Neuronal stem cell (in vitro differentiated cells): ENCODE measurements at regions not wholly inside any gene's neighbourhood (a gene's known extent, or its start where the extent isn't known, plus 50 kb on each side); places are given as distances from the start of the nearest gene placed in this dataset.

Experiments
- DNase-seq: peaks from one replicate; pipeline ENCODE4 v3.0.0-alpha.2; 2013; ENCODE audit warnings: low spot score
- H2AFZ ChIP-seq: one replicate; pipeline ENCODE4 v1.6.1; 2013; ENCODE audit warnings: mild to moderate bottlenecking, low read length, inconsistent platforms
- H2AK5ac ChIP-seq: 2 replicates; pipeline ENCODE4 v1.6.1; 2013; ENCODE audit warnings: low read depth, mild to moderate bottlenecking, inconsistent platforms, low read length, moderate library complexity, mixed read lengths
- H2BK120ac ChIP-seq: 2 replicates; pipeline ENCODE4 v1.6.1; 2013; ENCODE audit warnings: low read depth, mild to moderate bottlenecking, inconsistent platforms, low read length, moderate library complexity, mixed read lengths
- H2BK12ac ChIP-seq: one replicate; pipeline ENCODE4 v1.6.1; 2013; ENCODE audit warnings: low read length, inconsistent platforms
- H2BK15ac ChIP-seq: 2 replicates; pipeline ENCODE4 v1.6.1; 2013; ENCODE audit warnings: mild to moderate bottlenecking, low read length, inconsistent platforms, mixed read lengths
- H2BK5ac ChIP-seq: one replicate; pipeline ENCODE4 v1.6.1; 2013; ENCODE audit warnings: inconsistent platforms, mild to moderate bottlenecking, low read length, moderate library complexity
- H3K14ac ChIP-seq: one replicate; pipeline ENCODE4 v1.6.1; 2013; ENCODE audit warnings: low read length, inconsistent platforms
- H3K18ac ChIP-seq: 2 replicates; pipeline ENCODE4 v1.6.1; 2013; ENCODE audit warnings: low read length, inconsistent platforms
- H3K23ac ChIP-seq: 2 replicates; pipeline ENCODE4 v1.6.1; 2013; ENCODE audit warnings: low read depth, mild to moderate bottlenecking, mixed read lengths, low read length, inconsistent platforms; ENCODE audit not compliant: poor library complexity
- H3K27ac ChIP-seq: replicated peaks from 3 replicates; pipeline ENCODE4 v1.5.1; 2013; ENCODE audit warnings: low read length, inconsistent platforms
- H3K27me3 ChIP-seq, 3 experiments: 2 replicates each; pipeline ENCODE4 v1.6.1; 2013; ENCODE audit warnings: low read length in 3 of 3, mild to moderate bottlenecking in 2 of 3, inconsistent platforms in 1 of 3, low read depth in 1 of 3, mixed read lengths in 1 of 3, moderate library complexity in 1 of 3; ENCODE audit not compliant: control insufficient read depth in 3 of 3, insufficient read depth in 3 of 3
- H3K36me3 ChIP-seq, 2 donors: replicated peaks in 1 of 2; 2 replicates each; pipeline ENCODE4 v1.6.1; 2013; ENCODE audit warnings: low read length in 2 of 2; ENCODE audit not compliant: control insufficient read depth in 2 of 2, insufficient read depth in 2 of 2
- H3K4ac ChIP-seq: 2 replicates; pipeline ENCODE4 v1.6.1; 2013; ENCODE audit warnings: inconsistent platforms, mild to moderate bottlenecking, low read length, moderate library complexity
- H3K4me1 ChIP-seq, 2 donors: 1 replicate in 1 of 2; 2 replicates in 1 of 2; pipeline ENCODE4 v1.6.1; 2013; ENCODE audit warnings: low read length in 2 of 2, low read depth in 1 of 2; ENCODE audit not compliant: control insufficient read depth in 2 of 2, insufficient read depth in 1 of 2
- H3K4me2 ChIP-seq: one replicate; pipeline ENCODE4 v1.6.1; 2013; ENCODE audit warnings: mild to moderate bottlenecking, low read length, inconsistent platforms; ENCODE audit not compliant: insufficient read depth, poor library complexity, severe bottlenecking
- H3K4me3 ChIP-seq, 2 donors: 2 replicates each; pipeline ENCODE4 v1.5.1; 2013; ENCODE audit warnings: low read length in 2 of 2, mild to moderate bottlenecking in 2 of 2, inconsistent platforms in 1 of 2, moderate library complexity in 1 of 2
- H3K79me1 ChIP-seq: one replicate; pipeline ENCODE4 v1.6.1; 2013; ENCODE audit warnings: low read depth, mild to moderate bottlenecking, inconsistent platforms, low read length, moderate library complexity
- H3K9ac ChIP-seq: one replicate; pipeline ENCODE4 v1.6.1; 2013; ENCODE audit warnings: mild to moderate bottlenecking, low read depth, low read length, inconsistent platforms; ENCODE audit not compliant: poor library complexity
- H3K9me3 ChIP-seq, 2 donors: replicated peaks in 1 of 2; 2 replicates each; pipeline versions ENCODE3 to v1.6.1; 2013; ENCODE audit warnings: low read length in 2 of 2, mild to moderate bottlenecking in 2 of 2, inconsistent platforms in 1 of 2, low read depth in 1 of 2, mixed read lengths in 1 of 2, moderate library complexity in 1 of 2; ENCODE audit not compliant: control insufficient read depth in 2 of 2, insufficient read depth in 1 of 2
- H4K8ac ChIP-seq: one replicate; pipeline ENCODE4 v1.6.1; 2013; ENCODE audit warnings: low read depth, mild to moderate bottlenecking, inconsistent platforms, low read length, moderate library complexity
- H4K91ac ChIP-seq: one replicate; pipeline ENCODE4 v1.6.1; 2013; ENCODE audit warnings: low read length, low read depth, mild to moderate bottlenecking, inconsistent platforms; ENCODE audit not compliant: poor library complexity
- WGBS, 2 donors: extraction: QIAGEN DNeasy Blood & Tissue Kit; methylation state at CpG; one replicate each; pipeline ENCODE4 v1.1.7; 2013; ENCODE audit warnings: missing lambda C conversion rate in 2 of 2, mixed read lengths in 1 of 2; ENCODE audit not compliant: insufficient read length in 2 of 2, insufficient replicate concordance in 1 of 2; ENCODE audit errors: extremely low coverage in 2 of 2; 5-methylcytosine and 5-hydroxymethylcytosine counted together

DNA sequence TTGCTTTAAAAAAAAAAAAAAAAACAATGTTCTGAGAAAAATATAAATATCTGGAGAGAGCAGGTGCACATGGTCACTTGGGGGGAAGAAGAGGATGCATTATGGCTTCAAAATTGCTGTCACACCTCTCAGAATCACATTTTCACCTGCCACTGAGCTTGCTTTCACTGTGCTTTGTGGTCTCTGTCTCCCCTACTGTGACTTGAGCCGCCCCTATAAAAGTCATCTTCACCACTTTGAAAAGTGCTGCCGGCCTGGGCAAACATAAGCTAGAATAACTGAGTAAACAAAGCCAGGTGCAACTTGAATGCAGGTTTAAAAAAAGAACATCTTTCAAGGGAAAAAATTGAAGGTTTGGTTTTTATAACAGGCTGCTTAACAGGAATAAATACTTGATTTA lies 368.1 kb upstream of the GRIA1 start:
- Histone ChIP-seq H4K8ac (no peak overlapping the region), H3K4me3 (no peak overlapping the region), H3K79me1 (no peaks in the 10 kb centered on the region), H2AK5ac (no peak overlapping the region), H3K9me3 (no peaks in the 10 kb centered on the region), H2AFZ (no peak overlapping the region), H3K18ac (no peak overlapping the region), H3K14ac (no peak overlapping the region), H3K23ac (no peak overlapping the region), H3K4me1 (peaks cover 0 to 2% of the 10 kb centered on the region in 2 donors), H2BK15ac (no peak overlapping the region), H3K4ac (no peak overlapping the region), H3K27ac (no peak overlapping the region), H2BK5ac (no peak overlapping the region), H3K9ac (no peak overlapping the region), H4K91ac (no peak overlapping the region), H3K4me2 (no peak overlapping the region), H2BK120ac (no peak overlapping the region), H3K27me3 (no peaks in the 10 kb centered on the region), H3K36me3 (no peaks in the 10 kb centered on the region), H2BK12ac (no peak overlapping the region)
- no peak for DNase-seq
- WGBS, 2 donors, result no CpG with 5 or more reads among the region's 2 CpGs

DNA sequence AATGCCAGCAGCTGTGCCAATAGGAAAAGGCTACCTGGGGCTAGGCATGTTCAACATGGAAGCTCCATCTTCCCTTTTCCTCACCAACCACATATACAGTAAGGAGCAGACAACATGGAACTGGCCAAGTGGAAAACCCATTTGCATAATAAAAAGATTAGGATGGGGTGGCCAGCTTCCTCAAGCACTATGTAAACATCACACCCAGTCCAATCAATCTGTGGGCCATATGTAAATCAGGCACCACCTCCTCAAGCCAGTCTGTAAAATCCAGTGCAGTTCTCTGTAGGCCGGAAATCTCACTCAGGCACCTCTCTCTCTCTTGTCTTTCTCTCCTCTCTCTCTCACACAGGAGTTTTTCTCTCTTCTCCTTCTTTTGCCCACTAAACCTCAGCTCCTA lies 360.2 kb upstream of the GRIA1 start:
- WGBS, 2 donors, result no CpG with 5 or more reads among the region's 1 CpG
- no peak overlapping the region for H2BK12ac ChIP-seq
- no peaks in the 10 kb centered on the region for H3K27me3 ChIP-seq
- no peak overlapping the region for H3K14ac ChIP-seq
- H3K18ac ChIP-seq, result no peak overlapping the region
- no peaks in the 10 kb centered on the region for H3K9me3 ChIP-seq
- H3K27ac ChIP-seq, result no peak overlapping the region
- H2AFZ ChIP-seq, result no peak overlapping the region
- H4K8ac ChIP-seq, result no peak overlapping the region
- H3K4me2 ChIP-seq, result no peak overlapping the region
- no peak overlapping the region for H2AK5ac ChIP-seq
- H2BK15ac ChIP-seq, result no peak overlapping the region
- DNase-seq, result no peak
- H3K23ac ChIP-seq, result no peak overlapping the region
- H2BK5ac ChIP-seq, result no peak overlapping the region
- H3K36me3 ChIP-seq, result no peaks in the 10 kb centered on the region
- no peak overlapping the region for H3K4me3 ChIP-seq
- H4K91ac ChIP-seq, result no peak overlapping the region
- no peak overlapping the region for H3K4ac ChIP-seq
- no peak overlapping the region for H3K9ac ChIP-seq
- no peak overlapping the region for H2BK120ac ChIP-seq
- no peaks in the 10 kb centered on the region for H3K79me1 ChIP-seq
- no peaks in the 10 kb centered on the region for H3K4me1 ChIP-seq

- no peak for DNase-seq
- Histone ChIP-seq H3K4me3 (no peak overlapping the region), H3K36me3 (no peaks in the 10 kb centered on the region), H3K18ac (no peak overlapping the region), H2BK15ac (no peak overlapping the region), H3K4ac (no peak overlapping the region), H3K79me1 (no peaks in the 10 kb centered on the region), H3K27ac (no peak overlapping the region), H3K4me1 (no peaks in the 10 kb centered on the region), H2BK120ac (no peak overlapping the region), H4K91ac (no peak overlapping the region), H2AK5ac (no peak overlapping the region), H3K9me3 (no peaks in the 10 kb centered on the region), H3K4me2 (no peak overlapping the region), H3K27me3 (no peaks in the 10 kb centered on the region), H3K23ac (no peak overlapping the region), H3K14ac (no peak overlapping the region), H2BK5ac (no peak overlapping the region), H4K8ac (no peak overlapping the region), H2BK12ac (no peak overlapping the region), H3K9ac (no peak overlapping the region), H2AFZ (no peak overlapping the region)
- no CpG with 5 or more reads among the region's 4 CpGs for WGBS, 2 donors
Measured at GRCh38 chr5:153135411-153135810, 355.1 kb upstream of the GRIA1 start.

GRCh38 chr5:153136910-153137614 lies 353.4 kb upstream of the GRIA1 start:
- H3K4me1 ChIP-seq, result no peaks in the 10 kb centered on the region
- no peak overlapping the region for H3K4ac ChIP-seq
- no peaks in the 10 kb centered on the region for H3K79me1 ChIP-seq
- H3K4me3 ChIP-seq, result no peak overlapping the region
- H4K91ac ChIP-seq, result no peak overlapping the region
- H2BK15ac ChIP-seq, result no peak overlapping the region
- H3K18ac ChIP-seq, result no peak overlapping the region
- H3K27ac ChIP-seq, result no peak overlapping the region
- no peak overlapping the region for H2BK5ac ChIP-seq
- H2BK120ac ChIP-seq, result no peak overlapping the region
- WGBS, 2 donors, result no CpG with 5 or more reads among the region's 6 CpGs
- H3K23ac ChIP-seq, result no peak overlapping the region
- H3K9ac ChIP-seq, result no peak overlapping the region
- H3K27me3 ChIP-seq, result no peaks in the 10 kb centered on the region
- H2AK5ac ChIP-seq, result no peak overlapping the region
- no peak overlapping the region for H2AFZ ChIP-seq
- no peak overlapping the region for H2BK12ac ChIP-seq
- no peaks in the 10 kb centered on the region for H3K36me3 ChIP-seq
- H3K4me2 ChIP-seq, result no peak overlapping the region
- H3K14ac ChIP-seq, result no peak overlapping the region
- no peaks in the 10 kb centered on the region for H3K9me3 ChIP-seq
- H4K8ac ChIP-seq, result no peak overlapping the region
- no peak for DNase-seq
